GM18502 (cell line): ENCODE measurements at regions not wholly inside any gene's neighbourhood (a gene's known extent, or its start where the extent isn't known, plus 50 kb on each side); places are given as distances from the start of the nearest gene placed in this dataset.

Source experiments
- ATAC-seq: cut with Tn5 transposase; IDR thresholded peaks from one replicate; pipeline ENCODE4 v1.9.1; 2021; ENCODE audit warnings: mild to moderate bottlenecking; ENCODE audit not compliant: unreplicated experiment, poor library complexity

DNA sequence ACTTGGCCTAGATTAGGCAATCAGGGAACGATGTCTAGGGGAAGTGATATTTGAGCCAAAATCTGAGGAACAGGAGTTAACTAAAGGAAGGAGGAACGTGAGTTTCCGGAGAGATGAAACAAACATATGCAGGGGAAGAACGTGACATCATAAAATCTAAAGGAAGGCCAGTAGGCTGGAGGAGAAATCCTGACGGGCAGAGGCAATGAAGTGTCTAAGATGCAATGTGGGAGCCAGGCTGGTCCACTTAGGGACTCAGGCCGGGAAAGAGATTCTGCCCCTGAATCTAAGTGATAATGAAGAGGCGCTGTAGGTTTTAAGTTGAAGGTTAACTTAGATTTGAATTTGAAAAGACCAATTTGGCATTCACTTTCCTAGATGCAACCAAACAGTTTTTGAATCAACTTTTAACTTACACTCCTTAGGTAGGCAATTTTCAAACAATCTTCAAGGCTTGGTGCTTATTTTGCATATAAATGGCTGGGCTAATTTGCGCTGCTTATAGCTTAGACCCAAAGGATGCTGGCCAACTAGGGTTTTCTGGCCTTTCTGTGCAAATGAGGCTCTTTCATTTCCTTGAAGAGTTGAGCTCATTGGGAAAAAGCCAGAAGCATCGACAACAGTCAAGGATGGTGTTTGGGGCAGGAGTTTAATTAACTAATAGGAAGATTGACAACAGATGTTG lies 221.7 kb downstream of the SOX11 start:
- ATAC-seq = no peak

DNA sequence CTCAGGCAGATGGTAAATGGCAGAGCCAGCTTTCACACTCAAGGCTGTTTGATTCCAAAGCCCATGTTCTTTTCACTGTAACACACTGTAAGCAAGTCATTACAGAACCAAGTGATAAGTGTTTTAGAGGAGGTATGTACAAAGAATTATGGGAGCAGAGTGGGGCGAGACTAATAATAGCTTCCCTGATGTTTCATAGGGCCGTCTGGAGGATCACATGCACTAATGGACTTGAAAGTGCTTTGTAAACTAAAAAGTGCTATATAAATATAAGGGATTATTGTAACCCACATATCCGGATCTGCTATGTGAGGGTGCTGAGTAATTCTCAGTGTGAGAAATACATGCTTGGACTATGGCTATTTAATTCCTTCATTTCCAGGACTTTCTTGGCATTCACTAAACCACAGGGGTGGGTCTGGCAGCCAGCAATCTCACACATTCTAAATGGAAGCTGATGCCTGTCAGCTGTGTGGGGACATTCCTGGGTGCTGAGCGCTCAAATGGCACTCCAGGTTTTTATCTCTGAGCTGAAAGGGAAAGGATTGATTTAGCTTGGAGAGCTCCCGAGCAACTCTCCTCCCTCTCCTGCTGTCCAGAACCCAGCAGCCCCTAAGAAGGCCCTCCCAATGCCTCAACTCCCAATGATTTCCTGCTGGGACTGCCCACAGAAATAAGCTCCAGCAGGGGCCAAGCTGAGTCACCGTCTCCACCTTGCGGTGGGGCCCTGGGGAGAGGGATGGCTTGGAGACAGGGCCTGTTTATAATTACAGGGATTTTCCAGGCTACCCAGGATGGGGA lies 222.8 kb downstream of the SOX11 start:
- no peak for ATAC-seq

DNA sequence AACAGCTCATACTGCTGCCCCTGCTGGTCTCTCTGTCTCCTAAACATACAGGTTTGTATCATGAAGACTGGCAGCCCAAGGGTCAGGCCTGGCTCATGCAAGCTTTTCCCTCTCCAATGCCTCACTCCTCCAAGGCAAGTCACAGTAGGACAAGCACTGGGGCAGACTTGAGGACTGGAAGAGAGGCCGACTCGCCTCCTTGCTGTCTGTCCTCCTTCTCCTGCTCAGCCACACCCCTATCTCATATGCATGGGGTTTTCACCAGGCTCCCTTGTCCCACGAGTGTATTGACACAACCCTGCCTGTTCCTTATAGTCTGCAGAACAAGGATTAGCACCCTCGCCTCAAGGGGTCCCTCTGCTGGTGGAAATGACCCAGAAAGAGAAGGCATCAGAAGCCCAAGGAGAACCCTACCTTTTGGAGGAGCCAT lies 223.7 kb downstream of the SOX11 start:
- no peak for ATAC-seq

DNA sequence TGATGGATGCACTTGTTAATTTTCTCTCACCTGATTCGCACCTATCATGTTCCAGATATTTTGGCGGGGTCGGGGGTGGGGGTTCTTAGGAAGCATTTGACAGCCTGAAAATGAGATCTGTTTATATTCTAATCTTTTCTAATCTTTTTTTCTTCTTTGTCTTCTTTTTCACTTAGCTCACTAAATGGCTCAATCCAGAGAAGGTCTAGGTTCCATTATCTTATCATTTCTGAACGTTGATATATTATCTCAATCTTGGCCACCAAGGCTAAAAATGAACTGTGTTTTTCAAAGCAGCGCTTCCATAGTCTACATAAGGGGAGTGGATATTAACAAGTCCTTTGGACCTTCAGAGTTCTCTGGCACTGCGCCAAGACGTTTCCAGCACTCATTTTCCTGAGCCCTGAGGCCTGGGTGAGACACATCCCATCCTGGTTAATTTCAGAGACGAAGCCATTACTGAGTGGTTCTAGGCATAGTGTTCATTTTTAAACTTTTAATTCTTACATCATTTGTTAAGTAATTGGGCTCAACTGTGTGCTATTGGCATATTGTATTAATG lies 229.0 kb downstream of the SOX11 start:
- no peak for ATAC-seq

DNA sequence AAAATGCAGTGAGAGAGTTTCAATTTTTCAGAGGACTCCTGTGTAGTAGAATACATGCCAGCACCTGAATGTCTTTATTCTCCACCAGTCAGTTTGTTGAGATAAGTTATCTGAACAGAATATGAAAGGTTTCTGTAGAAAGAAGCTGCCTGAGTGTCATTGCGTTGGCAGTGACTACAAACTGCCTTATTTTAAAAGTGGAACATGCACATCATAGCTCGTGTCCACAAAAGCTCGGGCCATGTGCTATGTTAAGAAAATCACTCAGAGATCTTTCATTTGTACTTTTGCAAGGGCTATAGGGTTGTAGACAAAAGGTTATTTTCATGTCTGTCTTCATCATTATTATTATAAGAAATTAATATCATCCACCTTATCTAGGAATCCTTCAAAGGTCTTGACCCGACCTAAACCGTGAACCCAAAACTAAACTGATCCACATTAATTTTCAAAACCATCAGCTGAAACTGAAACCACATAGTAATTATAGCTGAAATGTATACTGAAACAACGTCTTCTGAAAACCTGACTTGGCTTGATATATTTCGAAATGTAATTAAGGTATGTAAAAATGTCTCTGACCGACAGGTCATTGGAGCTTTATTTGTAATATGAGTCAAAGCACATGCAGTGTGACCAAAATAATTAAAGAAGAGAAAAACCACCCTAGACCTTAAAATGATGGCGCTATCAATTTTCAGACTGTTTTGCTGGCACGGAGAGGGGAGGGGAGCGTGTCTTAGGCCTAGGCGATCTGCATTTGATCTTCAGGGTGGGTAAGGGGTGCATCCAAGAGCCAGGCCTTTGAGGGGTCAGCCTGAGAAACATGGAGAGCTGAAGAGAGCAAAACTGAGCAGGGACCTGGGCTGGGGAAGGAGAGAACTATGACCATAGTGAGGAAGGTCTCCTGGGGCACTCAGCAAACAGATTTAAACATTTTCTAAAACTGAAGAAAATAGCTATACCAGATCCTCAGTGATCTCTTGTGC lies 232.1 kb downstream of the SOX11 start:
- no peak for ATAC-seq

DNA sequence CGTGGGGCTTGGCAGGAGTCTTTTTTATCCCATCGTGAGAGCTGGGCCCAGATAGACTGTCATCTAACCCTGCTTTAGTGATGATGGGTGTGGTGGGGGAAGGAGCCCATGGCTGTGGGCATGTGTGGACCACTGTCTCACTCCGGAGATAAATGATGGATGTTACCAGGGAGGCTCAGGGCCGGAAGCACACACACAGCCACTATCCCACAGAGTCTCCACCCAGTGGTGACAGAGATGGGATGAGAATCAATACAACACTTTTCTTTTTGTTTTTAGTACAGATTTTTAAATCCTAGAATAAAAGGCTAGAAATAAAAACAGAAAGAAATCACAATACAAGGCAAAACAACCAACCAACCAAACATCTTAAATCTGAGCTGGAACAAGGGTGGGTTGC lies 233.4 kb downstream of the SOX11 start:
- ATAC-seq = no peak

DNA sequence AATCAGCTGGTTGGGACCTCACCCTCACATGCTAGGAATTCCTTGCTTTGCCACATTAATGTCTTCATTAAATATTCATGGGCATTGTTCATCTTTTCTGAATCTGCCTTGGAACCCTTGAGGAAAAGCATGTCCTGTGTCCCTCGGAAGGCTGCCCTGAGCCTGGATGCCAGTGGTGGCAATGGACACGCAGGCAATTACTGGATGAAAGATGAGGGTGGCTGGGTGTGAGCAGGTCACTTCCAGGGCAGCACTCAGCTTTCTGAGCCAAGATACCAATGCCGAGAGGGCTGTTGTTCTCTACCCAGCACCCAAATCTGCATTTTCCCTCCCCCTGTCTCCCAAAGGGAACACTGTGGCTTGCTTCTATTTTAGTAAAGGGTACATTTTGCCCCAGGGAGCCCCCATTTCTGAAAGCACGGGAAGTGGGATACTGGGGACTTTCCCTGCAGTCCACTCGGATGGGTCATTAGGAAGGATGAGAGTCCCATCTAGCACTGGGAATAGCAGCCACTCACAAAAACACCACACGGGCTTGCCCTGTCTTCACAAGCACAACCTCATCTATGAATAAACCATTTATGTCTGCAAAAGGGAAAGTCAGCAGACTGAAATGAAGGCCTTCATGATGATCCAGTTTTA lies 234.8 kb downstream of the SOX11 start:
- ATAC-seq = no peak

DNA sequence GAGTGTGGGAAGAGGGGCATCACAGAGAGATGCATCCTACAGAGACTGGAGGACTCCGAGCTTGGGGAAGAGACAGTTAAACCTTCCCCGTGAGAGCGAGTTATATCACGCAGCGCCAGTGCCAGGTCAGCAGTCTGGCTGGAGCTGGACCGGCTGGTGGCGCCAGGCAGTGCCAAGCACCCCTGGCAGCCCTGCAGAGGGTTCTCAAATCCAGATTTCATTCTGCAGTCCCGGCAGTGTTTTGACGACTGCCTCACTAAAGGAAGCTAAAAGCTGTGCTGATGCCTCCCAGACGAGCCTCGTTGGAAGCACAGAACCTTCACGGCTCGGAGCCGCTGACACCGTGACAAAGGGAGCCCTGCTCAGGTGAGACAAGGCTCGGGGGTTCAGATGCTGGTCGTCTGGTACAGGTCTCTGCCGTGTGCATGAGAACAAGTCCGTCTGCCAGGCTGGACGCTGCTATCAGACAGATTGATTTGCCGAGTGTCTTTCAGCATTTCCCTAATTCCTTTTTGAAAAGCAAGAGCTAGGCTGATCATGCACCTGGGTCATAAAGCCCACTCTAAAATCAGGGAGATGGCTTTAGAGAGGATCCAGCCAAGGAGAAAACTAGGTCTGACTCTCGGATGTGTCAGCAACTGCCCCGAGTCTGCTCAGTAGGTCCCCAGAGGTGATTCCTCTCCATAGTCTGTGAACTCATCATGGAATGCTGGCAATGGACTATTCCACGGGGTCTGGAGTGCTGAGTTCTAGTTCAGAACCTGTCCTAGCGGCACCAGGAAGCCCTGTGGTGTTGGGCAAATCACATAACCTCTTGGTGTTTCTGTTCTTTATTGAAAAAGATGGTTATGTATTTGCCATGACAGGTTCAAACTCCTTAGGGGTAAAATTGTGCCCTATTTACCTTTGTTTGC lies 240.6 kb downstream of the SOX11 start:
- ATAC-seq = no peak

DNA sequence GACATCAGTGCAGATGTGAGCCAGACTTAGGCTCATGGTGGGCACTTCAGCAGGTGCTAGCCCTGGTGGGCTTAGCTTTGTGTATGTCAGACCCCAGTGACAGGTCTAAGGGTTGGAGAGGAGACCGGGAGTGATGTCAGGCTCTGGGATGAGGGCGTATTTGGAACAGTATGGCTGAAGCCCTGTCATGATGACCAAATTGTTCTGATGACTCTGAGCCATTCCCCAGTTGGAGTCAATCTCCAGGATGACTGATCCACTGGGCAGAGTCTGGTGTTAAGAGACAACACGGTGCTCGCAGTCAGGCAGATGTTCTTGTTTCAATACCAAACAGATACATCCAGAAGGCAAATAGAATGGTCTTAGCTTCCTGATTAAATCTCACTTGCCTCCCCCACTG lies 241.5 kb downstream of the SOX11 start:
- no peak for ATAC-seq

DNA sequence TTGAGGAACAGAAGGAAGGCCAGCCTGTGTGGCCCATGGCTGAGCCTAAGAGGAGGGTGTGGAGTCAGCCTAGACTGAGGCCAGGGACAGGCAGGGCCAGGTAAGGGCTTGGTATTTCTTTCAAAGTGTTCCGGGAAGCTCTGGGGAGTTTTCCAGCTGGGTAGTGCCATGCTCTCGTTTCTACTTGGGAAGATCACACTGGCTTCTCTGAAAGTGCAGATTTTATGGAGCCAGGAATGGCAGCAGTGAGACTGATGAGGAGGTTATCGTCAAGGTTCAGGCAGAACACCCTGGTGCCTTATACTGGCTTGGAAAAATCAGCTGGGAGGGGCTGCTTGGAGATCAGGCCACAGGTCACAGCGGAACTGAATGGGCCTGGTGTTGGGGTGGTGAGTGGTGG lies 245.1 kb downstream of the SOX11 start:
- ATAC-seq = no peak

DNA sequence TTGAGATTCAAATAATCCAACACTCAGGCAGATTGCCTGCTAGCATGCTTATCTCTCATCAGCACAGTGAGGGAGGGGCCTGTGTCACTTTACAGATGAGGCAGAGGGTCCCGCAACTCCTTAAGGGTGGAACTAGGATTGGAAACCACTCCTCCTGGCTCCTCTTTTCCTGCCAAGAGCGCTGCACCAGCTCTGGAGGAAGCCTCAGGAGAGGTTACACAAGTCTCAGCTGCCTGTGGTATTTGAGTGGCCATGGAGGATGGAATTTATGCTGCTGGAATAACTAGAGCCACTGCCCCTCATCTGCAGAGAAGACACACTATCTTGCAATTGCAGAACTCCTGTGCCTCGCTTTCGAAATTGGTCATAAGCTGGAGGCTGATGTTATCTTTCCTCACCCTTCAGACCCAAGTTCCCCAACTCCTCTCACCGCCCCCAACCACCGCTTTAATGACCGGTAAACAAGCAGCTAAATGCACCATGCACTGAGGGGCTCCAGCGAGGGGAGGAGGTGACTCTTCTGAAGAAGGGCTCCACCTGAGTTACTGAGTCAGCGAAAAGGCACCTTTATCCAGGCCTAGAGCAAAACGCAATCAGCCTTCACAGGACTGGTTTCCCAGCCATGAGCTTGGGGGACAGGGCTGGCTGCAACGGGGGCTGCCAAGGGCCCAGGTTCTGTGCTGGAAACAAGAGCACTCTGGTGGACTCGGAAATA lies 245.8 kb downstream of the SOX11 start:
- no peak for ATAC-seq

DNA sequence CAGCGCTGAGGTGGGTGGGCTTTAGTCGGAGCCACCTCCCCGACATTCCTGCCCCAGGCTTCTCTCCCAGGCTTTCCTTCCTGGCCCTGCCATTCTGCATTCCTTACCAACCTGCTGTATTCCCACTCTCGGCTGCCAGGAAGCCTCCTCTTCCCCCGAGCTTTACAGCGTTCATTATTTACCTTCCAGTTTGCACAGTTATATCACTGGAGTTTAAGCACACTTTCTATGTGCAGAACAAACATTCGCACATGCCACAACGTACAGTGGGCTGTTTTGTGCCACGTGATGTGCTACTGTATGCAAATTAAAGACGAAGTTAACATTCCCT lies 246.3 kb downstream of the SOX11 start:
- no peak for ATAC-seq

DNA sequence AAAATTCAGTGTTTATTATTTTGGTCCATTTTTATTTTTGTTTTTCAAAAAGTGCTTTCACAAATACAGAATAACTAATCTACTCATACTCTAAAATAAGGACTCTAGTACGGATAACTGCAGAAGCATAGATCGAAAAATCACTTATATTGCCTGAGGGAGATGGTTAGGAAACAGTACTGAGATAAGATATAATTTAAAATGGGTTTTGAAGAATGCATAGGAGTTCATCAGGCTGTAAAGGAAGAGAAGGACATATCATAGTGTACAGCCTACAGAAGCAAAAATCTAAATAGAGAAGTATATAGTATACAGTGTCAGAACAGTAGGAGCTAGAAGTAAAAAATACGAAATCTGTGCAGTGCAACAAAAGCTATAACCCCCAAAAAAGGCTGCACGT lies 247.4 kb downstream of the SOX11 start:
- no peak for ATAC-seq

DNA sequence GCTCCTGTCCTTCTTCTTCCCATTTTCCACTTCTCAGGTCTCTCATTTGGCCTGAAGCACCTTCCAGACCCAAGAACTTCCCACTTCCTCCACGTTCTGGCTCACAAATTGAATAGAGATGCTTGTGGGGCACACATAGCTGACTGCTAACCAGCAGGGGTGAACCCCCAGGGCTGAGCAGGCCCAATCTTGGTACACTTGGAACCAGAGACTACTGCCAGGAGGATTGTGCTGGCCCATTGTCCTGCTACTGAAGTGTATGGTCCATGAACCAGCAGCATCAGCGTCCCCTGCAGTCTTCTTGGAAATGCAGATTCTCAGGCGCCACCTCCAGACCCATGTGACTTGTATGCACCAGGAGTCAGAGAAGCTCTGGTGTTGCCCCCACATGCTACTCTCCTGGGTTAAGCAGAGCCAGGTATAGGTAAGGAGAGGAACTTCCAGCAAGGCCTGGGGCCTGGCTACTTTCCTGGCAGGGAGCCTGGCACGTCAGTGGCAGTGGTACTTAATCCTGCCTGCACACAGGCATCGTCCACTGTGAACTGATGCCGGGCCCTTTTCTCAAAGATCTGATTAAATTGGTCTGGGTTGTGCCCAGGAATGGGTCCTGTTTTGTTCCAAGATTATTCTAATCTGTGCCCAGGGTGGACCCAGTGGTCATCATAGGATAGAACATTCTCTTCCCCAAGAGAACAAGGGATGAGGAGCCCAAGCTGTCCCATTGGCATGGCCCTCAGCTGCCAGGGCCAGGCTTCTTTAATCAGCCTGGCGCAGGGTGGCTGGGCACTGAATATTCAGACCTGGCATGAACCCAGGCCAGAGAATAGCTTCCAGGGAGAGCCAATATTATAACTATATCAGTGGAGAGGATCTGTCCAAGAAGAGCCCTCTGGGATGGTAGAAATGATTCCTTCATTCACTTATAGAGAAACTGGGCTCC lies 248.7 kb downstream of the SOX11 start:
- ATAC-seq = no peak

DNA sequence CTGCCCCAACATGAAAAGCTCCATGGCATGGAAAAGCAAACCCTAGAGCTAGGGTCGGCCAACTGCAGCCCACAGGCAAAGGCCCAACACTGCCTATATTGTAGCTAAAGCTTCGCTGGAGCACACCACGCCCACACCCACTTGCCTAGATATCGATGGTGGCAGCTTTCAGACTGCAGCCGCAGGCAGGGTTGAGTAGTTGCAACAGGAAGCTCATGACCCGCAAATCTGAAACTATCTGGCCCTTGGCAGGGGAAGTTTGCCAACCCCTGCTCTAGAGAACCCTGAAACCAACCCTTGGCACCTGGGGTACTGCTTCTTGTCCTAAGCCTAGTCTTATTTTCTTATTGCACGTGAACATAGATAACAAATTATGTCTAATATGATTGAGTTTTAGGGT lies 250.0 kb downstream of the SOX11 start:
- ATAC-seq = no peak

DNA sequence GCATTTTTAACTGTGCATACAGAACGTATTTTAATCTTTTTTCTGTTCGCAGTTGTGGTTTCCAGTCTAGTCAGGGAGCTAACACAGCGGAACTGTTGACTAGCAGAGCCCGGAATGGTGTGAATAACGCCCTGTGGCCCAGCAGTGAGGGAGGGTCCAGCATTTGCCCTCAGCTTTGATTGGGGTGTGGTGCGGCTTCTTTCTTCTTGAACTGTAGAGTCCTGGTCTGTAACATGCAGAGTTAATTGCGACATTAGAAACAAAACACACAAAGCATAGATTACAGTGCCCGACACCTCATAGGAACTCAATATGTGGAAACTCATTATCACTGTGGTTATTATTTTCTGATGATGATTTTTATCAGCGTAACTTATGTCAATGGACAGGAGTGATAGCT lies 253.6 kb downstream of the SOX11 start:
- ATAC-seq = no peak
